ENCODE measurements at regions not wholly inside any gene's neighbourhood (a gene's known extent, or its start where the extent isn't known, plus 50 kb on each side); places are given as distances from the start of the nearest gene placed in this dataset.

- TF ChIP-seq EZH2 (IDR thresholded peaks at IDR 0.05; ENCODE audit: borderline replicate concordance) (no peak), CTCF (IDR thresholded peaks at IDR 0.05; ENCODE audit: poor library complexity) (no peak)
Observed at GRCh38 chrX:123081776-123082175, 102.3 kb upstream of the GRIA3 start.

All from hepatocyte (in vitro differentiated cells).